ENCODE measurements at regions not wholly inside any gene's neighbourhood (a gene's known extent, or its start where the extent isn't known, plus 50 kb on each side); places are given as distances from the start of the nearest gene placed in this dataset.

- DNase-seq (ENCODE audit: low read depth in 2 of 2): peak; percentile 57 to 67
Measured at GRCh38 chr13:111474136-111475002, 153.9 kb downstream of the TEX29 start.

- no peak for DNase-seq (ENCODE audit: low read depth in 2 of 2)
Measured at GRCh38 chr13:111475488-111475887, 155.0 kb downstream of the TEX29 start.

GRCh38 chr13:111476197-111476596, 155.8 kb downstream of the TEX29 start:
- DNase-seq (ENCODE audit: low read depth in 2 of 2): no peak

GRCh38 chr13:111479412-111479811, 159.0 kb downstream of the TEX29 start:
- no peak for DNase-seq (ENCODE audit: low read depth in 2 of 2)

- no peak for DNase-seq (ENCODE audit: low read depth in 2 of 2)
Measured at GRCh38 chr13:111480503-111480902, 160.1 kb downstream of the TEX29 start.

- DNase-seq (ENCODE audit: low read depth in 2 of 2): no peak
Measured at GRCh38 chr13:111480976-111481375, 160.5 kb downstream of the TEX29 start.

- no peak for DNase-seq (ENCODE audit: low read depth in 2 of 2)
Measured at GRCh38 chr13:111482126-111482525, 161.7 kb downstream of the TEX29 start.

- no peak for DNase-seq (ENCODE audit: low read depth in 2 of 2)
Measured at GRCh38 chr13:111482806-111483620, 162.6 kb downstream of the TEX29 start.

- no peak for DNase-seq (ENCODE audit: low read depth in 2 of 2)
Measured at GRCh38 chr13:111483621-111483987, 163.2 kb downstream of the TEX29 start.

- no peak for DNase-seq (ENCODE audit: low read depth in 2 of 2)
Measured at GRCh38 chr13:111484141-111484925, 163.9 kb downstream of the TEX29 start.

- DNase-seq (ENCODE audit: low read depth in 2 of 2): no peak
Measured at GRCh38 chr13:111484959-111485358, 164.5 kb downstream of the TEX29 start.

GRCh38 chr13:111485491-111486250, 165.2 kb downstream of the TEX29 start:
- no peak for DNase-seq (ENCODE audit: low read depth in 2 of 2)

- no peak for DNase-seq (ENCODE audit: low read depth in 2 of 2)
Measured at GRCh38 chr13:111486331-111486730, 165.9 kb downstream of the TEX29 start.

GRCh38 chr13:111486801-111487200, 166.4 kb downstream of the TEX29 start:
- DNase-seq (ENCODE audit: low read depth in 2 of 2): no peak

GRCh38 chr13:111488486-111489132, 168.2 kb downstream of the TEX29 start:
- DNase-seq (ENCODE audit: low read depth in 2 of 2): no peak

GRCh38 chr13:111489301-111489700, 168.9 kb downstream of the TEX29 start:
- DNase-seq (ENCODE audit: low read depth in 2 of 2): no peak

- no peak for DNase-seq (ENCODE audit: low read depth in 2 of 2)
Measured at GRCh38 chr13:111490611-111491010, 170.2 kb downstream of the TEX29 start.

GRCh38 chr13:111491021-111491420, 170.6 kb downstream of the TEX29 start:
- DNase-seq (ENCODE audit: low read depth in 2 of 2): no peak

GRCh38 chr13:111491659-111492058, 171.2 kb downstream of the TEX29 start:
- DNase-seq (ENCODE audit: low read depth in 2 of 2): no peak

GRCh38 chr13:111492341-111492950, 172.0 kb downstream of the TEX29 start:
- no peak for DNase-seq (ENCODE audit: low read depth in 2 of 2)
